Kidney (tissue), 13 donors: ENCODE measurements at regions not wholly inside any gene's neighbourhood (a gene's known extent, or its start where the extent isn't known, plus 50 kb on each side); places are given as distances from the start of the nearest gene placed in this dataset.

Experiments used
- DNase-seq, 5 donors: peaks; one replicate each; pipeline ENCODE4 v3.0.0-alpha.2; 2013 to 2020
- FAIRE-seq: peaks from 2 replicates; lab custom pipeline; 2012; peaks lifted over from hg19 to GRCh38; lab: Jason Lieb, UNC
- H3K27ac ChIP-seq, 2 donors: one replicate each; pipeline ENCODE4 v1.7.0; 2013; ENCODE audit warnings: low read depth in 2 of 2, low read length in 2 of 2, inconsistent platforms in 1 of 2
- H3K27me3 ChIP-seq: one replicate; pipeline ENCODE4 v1.7.1; 2013; ENCODE audit warnings: low read length, inconsistent platforms; ENCODE audit not compliant: control insufficient read depth, insufficient read depth
- H3K36me3 ChIP-seq, 3 donors: one replicate each; pipeline versions ENCODE4 v1.7.0 to v1.7.1; 2013; ENCODE audit warnings: low read length in 3 of 3, control low read depth in 1 of 3, inconsistent platforms in 1 of 3; ENCODE audit not compliant: insufficient read depth in 3 of 3, control insufficient read depth in 2 of 3
- H3K4me1 ChIP-seq, 3 donors: one replicate each; pipeline versions ENCODE4 v1.7.0 to v1.7.1; 2013; ENCODE audit warnings: low read length in 3 of 3, inconsistent platforms in 1 of 3, low read depth in 1 of 3; ENCODE audit not compliant: control insufficient read depth in 2 of 3, insufficient read depth in 2 of 3
- H3K4me3 ChIP-seq, 3 donors: one replicate each; pipeline versions ENCODE4 v1.7.0 to v1.8.1; 2013; ENCODE audit warnings: low read length in 3 of 3, control low read depth in 1 of 3, inconsistent platforms in 1 of 3
- H3K9ac ChIP-seq, 3 donors: one replicate each; pipeline versions ENCODE4 v1.7.0 to v1.7.1; 2013; ENCODE audit warnings: low read length in 3 of 3, control low read depth in 1 of 3, inconsistent platforms in 1 of 3
- H3K9me3 ChIP-seq, 3 donors: one replicate each; pipeline versions ENCODE4 v1.7.0 to v1.7.1; 2013; ENCODE audit warnings: low read length in 3 of 3, control low read depth in 1 of 3, inconsistent platforms in 1 of 3; ENCODE audit not compliant: control insufficient read depth in 2 of 3, insufficient read depth in 1 of 3
- intact Hi-C: fragments of 100-400 bp; cut with DNase I; formaldehyde crosslinking; loops from one replicate; pipeline ENCODE4 v1.11.1; 2022
- TF ChIP-seq, protein P1 (sequence below): IDR thresholded peaks from 3 replicates; pipeline ENCODE4 v1.5.1; 2012; ENCODE audit warnings: mild to moderate bottlenecking, moderate library complexity, borderline replicate concordance; ENCODE audit not compliant: insufficient read depth; ENCODE audit errors: extremely low read depth
- donor health status: control.
- donor health status: control.
- donor health status: control.
- donor health status: control.
- donor health status: control.
- donor health status: DM: yes; HTN: yes; CAD: no.
- donor health status: Normal renal cell carcinoma (clear cell type).

DNA sequence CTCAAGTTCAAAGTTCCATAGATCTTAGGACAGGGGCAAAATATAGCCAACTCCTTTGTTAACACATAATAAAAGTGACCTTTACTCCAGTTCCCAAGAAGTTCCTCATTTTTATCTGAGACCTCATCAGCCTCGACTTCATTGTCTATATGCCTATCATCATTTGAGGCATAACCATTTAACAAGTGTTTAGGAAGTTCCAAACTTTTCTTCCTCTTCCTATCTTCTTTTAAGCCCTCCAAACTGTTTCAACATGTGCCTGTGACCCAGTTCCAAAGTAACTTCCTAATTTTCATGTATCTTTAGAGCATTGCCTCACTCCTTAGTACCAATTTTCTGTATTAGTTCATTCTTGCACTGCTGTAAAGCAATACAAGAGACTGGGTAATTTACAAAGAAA is 569.1 kb downstream of the ANKRD7 start:
- Histone ChIP-seq H3K27ac (no peak overlapping the region), H3K27me3 (no peaks in the 10 kb centered on the region), H3K36me3 (no peaks in the 10 kb centered on the region), H3K4me3 (no peak overlapping the region), H3K9me3 (no peaks in the 10 kb centered on the region), H3K4me1 (no peaks in the 10 kb centered on the region), H3K9ac (no peak overlapping the region)
- intact Hi-C loops = no loop called here
- DNase-seq (no peak), FAIRE-seq (no peak)
- TF ChIP-seq, protein P1, sequence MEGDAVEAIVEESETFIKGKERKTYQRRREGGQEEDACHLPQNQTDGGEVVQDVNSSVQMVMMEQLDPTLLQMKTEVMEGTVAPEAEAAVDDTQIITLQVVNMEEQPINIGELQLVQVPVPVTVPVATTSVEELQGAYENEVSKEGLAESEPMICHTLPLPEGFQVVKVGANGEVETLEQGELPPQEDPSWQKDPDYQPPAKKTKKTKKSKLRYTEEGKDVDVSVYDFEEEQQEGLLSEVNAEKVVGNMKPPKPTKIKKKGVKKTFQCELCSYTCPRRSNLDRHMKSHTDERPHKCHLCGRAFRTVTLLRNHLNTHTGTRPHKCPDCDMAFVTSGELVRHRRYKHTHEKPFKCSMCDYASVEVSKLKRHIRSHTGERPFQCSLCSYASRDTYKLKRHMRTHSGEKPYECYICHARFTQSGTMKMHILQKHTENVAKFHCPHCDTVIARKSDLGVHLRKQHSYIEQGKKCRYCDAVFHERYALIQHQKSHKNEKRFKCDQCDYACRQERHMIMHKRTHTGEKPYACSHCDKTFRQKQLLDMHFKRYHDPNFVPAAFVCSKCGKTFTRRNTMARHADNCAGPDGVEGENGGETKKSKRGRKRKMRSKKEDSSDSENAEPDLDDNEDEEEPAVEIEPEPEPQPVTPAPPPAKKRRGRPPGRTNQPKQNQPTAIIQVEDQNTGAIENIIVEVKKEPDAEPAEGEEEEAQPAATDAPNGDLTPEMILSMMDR = no peak

DNA sequence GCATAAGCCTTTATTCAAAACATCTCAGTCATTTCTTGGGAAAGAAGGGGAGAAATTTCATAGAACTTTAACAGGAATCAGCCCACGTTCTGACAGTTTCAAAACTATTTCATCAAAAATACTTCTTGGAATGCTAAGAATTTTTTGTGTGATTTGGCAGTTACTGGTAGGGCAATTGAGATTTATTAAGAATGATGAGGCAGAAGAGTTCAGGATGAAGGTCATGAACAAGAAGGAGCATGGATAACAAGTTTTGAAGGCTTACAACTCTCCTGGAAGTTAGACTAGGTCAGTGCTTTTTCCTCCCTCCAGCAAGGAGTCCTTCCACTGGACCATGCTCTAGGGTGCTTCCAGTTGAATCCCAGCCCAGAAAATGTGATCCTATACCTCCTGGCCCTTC is 569.9 kb downstream of the ANKRD7 start:
- no peak for DNase-seq
- Histone ChIP-seq H3K9ac (no peak overlapping the region), H3K27me3 (no peaks in the 10 kb centered on the region), H3K4me3 (no peak overlapping the region), H3K36me3 (no peaks in the 10 kb centered on the region), H3K4me1 (no peaks in the 10 kb centered on the region), H3K27ac (no peak overlapping the region), H3K9me3 (no peaks in the 10 kb centered on the region)
- intact Hi-C loops = no loop called here
- FAIRE-seq = no peak
- TF ChIP-seq, protein P1 = no peak

DNA sequence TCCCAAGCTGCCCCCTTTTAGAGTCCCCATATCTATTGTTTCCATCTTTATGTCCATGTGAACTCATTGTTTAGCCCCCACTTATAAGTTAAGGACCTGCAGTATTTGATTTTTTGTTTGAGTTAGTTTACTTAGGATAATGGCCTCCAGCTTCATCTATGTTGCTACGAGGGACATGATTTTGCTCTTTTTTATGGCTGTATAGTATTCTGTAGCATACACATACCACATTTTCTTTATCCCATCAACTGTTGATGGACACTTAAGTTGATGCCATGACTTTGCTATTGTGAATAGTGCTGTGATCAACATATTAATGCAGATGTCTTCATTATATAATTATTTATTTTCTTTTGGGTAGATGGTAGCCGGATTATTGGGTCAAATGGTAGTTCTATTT is 576.9 kb downstream of the ANKRD7 start:
- no peaks in the 10 kb centered on the region for H3K9me3 ChIP-seq
- TF ChIP-seq, protein P1 = no peak
- intact Hi-C loops = no loop called here
- no peaks in the 10 kb centered on the region for H3K4me1 ChIP-seq
- H3K27ac ChIP-seq = no peak overlapping the region
- no peaks in the 10 kb centered on the region for H3K36me3 ChIP-seq
- H3K4me3 ChIP-seq = no peak overlapping the region
- H3K27me3 ChIP-seq = no peaks in the 10 kb centered on the region
- FAIRE-seq = no peak
- no peak for DNase-seq
- H3K9ac ChIP-seq = no peak overlapping the region

DNA sequence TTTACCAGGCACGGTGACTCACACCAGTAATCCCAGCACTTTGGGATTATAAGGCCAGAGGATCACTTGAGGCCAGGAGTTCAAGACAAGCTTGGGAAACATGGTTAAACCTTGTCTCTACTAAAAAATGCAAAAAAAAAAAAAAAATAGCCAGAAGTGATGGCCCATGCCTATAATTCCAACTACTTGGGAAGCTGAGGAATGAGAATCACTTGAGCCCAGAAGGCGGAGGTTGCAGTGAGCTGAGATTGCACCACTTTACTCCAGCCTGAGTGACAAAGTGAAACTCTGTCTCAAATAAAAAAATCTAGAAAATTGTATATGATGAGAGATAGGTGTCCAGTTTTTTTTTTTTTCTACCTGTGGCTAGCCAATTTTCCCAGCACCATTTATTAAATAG is 578.2 kb downstream of the ANKRD7 start:
- FAIRE-seq (no peak), DNase-seq (no peak)
- Histone ChIP-seq H3K27ac (no peak overlapping the region), H3K36me3 (no peaks in the 10 kb centered on the region), H3K9ac (no peak overlapping the region), H3K4me3 (no peak overlapping the region), H3K27me3 (no peaks in the 10 kb centered on the region), H3K4me1 (no peaks in the 10 kb centered on the region), H3K9me3 (no peaks in the 10 kb centered on the region)
- intact Hi-C loops = no loop called here
- TF ChIP-seq, protein P1 = no peak
